ENCODE measurements at regions not wholly inside any gene's neighbourhood (a gene's known extent, or its start where the extent isn't known, plus 50 kb on each side); places are given as distances from the start of the nearest gene placed in this dataset.

DNA sequence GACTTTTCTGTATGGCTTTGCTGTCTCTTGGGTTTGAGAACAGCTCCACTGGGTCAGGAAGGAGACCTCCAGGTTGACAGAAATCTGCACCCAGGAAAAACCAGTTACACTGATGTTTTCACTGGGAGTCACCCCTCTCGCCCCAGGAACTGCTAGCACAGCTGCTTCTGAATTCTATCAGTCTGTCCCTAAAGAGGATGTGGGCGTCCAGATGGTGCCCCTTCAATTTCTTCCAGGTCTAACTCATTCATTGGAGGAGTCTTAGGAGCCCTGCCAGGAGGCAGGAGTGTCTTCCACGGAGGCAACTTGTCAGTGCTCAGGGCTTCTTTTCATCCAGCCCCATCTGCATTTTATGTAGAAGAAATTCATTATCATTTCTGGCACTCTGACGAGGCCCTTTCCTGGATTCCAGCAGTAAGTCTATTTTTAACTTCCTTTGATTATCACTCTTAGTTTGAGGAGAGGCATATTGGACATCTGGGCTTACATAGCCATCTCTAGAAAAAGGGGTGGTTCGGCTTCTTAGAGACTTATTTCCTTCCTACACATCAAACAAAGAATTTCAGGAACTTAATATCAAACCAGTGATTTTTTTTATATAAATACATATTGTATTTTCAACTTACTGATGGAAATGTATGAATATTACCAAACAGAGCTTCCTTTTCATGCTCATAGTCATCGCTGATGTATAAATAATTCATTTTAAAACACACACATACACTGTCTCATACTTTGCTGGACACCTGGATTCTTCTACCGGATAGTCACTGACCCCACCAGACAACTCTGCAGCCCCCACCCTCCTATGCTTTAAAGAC lies 148.8 kb downstream of the IRX2 start:
- no peaks in the 10 kb centered on the region for H3K4me1 ChIP-seq (ENCODE audit: insufficient read depth, low read length)
- H3K27me3 ChIP-seq (ENCODE audit: control insufficient read depth in 1 of 2, insufficient read depth in 2 of 2, low read length in 2 of 2): no peaks in the 10 kb centered on the region
- H3K27ac ChIP-seq (ENCODE audit: low read depth, low read length): no peak overlapping the region
- no peaks in the 10 kb centered on the region for H3K9me3 ChIP-seq (ENCODE audit: low read length)
- no peaks in the 10 kb centered on the region for H3K36me3 ChIP-seq (ENCODE audit: insufficient read depth, low read length)
- H3K9ac ChIP-seq (ENCODE audit: low read length): no peak overlapping the region
- H3K4me3 ChIP-seq (ENCODE audit: low read depth in 1 of 2, low read length in 2 of 2): no peak overlapping the region

GRCh38 chr5:2598503-2598902 lies 153.0 kb downstream of the IRX2 start:
- Histone ChIP-seq H3K9ac (ENCODE audit: low read length) (no peak overlapping the region), H3K4me3 (ENCODE audit: low read depth in 1 of 2, low read length in 2 of 2) (no peak overlapping the region), H3K27me3 (ENCODE audit: control insufficient read depth in 1 of 2, insufficient read depth in 2 of 2, low read length in 2 of 2) (no peaks in the 10 kb centered on the region), H3K4me1 (ENCODE audit: insufficient read depth, low read length) (no peaks in the 10 kb centered on the region), H3K27ac (ENCODE audit: low read depth, low read length) (no peak overlapping the region), H3K36me3 (ENCODE audit: insufficient read depth, low read length) (no peaks in the 10 kb centered on the region), H3K9me3 (ENCODE audit: low read length) (no peaks in the 10 kb centered on the region)

DNA sequence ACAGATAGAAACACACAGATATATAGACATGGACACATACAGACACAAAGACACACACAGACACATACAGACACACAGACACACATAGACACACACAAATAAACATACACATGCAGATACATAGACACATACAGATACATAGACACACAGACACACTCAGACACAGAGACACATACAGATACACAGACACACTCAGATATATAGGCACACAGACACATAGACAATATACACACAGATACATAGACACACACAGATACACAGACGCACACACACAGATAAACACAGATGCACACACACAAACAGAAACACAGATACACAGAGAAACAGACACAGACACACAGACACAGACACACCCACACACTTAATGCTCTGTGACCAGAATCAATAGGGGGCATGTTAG lies 156.8 kb downstream of the IRX2 start:
- Histone ChIP-seq H3K9me3 (ENCODE audit: low read length) (no peaks in the 10 kb centered on the region), H3K27ac (ENCODE audit: low read depth, low read length) (no peak overlapping the region), H3K27me3 (ENCODE audit: control insufficient read depth in 1 of 2, insufficient read depth in 2 of 2, low read length in 2 of 2) (no peaks in the 10 kb centered on the region), H3K9ac (ENCODE audit: low read length) (no peak overlapping the region), H3K4me1 (ENCODE audit: insufficient read depth, low read length) (no peaks in the 10 kb centered on the region), H3K4me3 (ENCODE audit: low read depth in 1 of 2, low read length in 2 of 2) (no peak overlapping the region), H3K36me3 (ENCODE audit: insufficient read depth, low read length) (no peaks in the 10 kb centered on the region)

- no peak overlapping the region for H3K9ac ChIP-seq (ENCODE audit: low read length)
- H3K4me1 ChIP-seq (ENCODE audit: insufficient read depth, low read length): no peaks in the 10 kb centered on the region
- H3K9me3 ChIP-seq (ENCODE audit: low read length): no peaks in the 10 kb centered on the region
- H3K27ac ChIP-seq (ENCODE audit: low read depth, low read length): no peak overlapping the region
- no peak overlapping the region for H3K4me3 ChIP-seq (ENCODE audit: low read depth in 1 of 2, low read length in 2 of 2)
- no peaks in the 10 kb centered on the region for H3K27me3 ChIP-seq (ENCODE audit: control insufficient read depth in 1 of 2, insufficient read depth in 2 of 2, low read length in 2 of 2)
- no peaks in the 10 kb centered on the region for H3K36me3 ChIP-seq (ENCODE audit: insufficient read depth, low read length)
Observed at GRCh38 chr5:2592766-2593165, 158.7 kb downstream of the IRX2 start.

DNA sequence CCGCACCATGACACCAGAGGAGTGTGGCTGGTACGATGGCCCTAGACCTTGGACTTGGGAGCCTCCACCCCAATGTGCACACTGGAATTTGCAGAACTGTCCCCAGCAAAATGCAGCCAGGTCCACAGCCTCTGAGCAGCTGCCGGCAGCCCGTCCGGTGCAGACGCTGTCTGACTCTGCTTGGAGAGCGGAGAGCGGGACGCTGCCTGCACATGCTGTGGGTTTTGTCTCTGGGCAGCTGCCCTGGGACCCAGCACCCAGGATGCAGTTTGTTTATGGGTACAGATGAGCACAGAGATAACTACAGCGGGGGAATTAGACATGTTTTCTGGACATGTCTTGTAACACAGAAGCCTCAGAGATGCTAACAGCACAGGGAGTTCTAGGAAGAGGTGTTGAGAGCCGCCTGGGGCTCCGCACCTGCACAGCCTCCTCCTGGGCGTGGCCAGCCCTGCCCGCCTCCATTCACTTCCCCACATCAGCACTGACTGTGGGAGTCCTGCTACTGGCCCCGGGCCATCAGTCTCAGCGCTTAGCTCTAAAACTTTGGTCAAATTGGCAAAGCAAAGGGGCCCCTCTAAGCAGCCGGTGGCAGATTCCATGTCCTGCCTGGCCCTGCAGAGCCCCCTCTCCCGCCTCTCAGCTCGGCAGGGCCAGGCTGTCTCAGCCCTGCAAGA lies 159.6 kb downstream of the IRX2 start:
- no peaks in the 10 kb centered on the region for H3K4me1 ChIP-seq (ENCODE audit: insufficient read depth, low read length)
- H3K9ac ChIP-seq (ENCODE audit: low read length): no peak overlapping the region
- no peaks in the 10 kb centered on the region for H3K36me3 ChIP-seq (ENCODE audit: insufficient read depth, low read length)
- no peaks in the 10 kb centered on the region for H3K9me3 ChIP-seq (ENCODE audit: low read length)
- H3K27ac ChIP-seq (ENCODE audit: low read depth, low read length): no peak overlapping the region
- no peaks in the 10 kb centered on the region for H3K27me3 ChIP-seq (ENCODE audit: control insufficient read depth in 1 of 2, insufficient read depth in 2 of 2, low read length in 2 of 2)
- H3K4me3 ChIP-seq (ENCODE audit: low read depth in 1 of 2, low read length in 2 of 2): no peak overlapping the region

GRCh38 chr5:2588850-2589501 lies 162.5 kb downstream of the IRX2 start:
- H3K36me3 ChIP-seq (ENCODE audit: insufficient read depth, low read length): no peaks in the 10 kb centered on the region
- no peaks in the 10 kb centered on the region for H3K9me3 ChIP-seq (ENCODE audit: low read length)
- no peak overlapping the region for H3K27ac ChIP-seq (ENCODE audit: low read depth, low read length)
- no peak overlapping the region for H3K9ac ChIP-seq (ENCODE audit: low read length)
- no peaks in the 10 kb centered on the region for H3K4me1 ChIP-seq (ENCODE audit: insufficient read depth, low read length)
- no peaks in the 10 kb centered on the region for H3K27me3 ChIP-seq (ENCODE audit: control insufficient read depth in 1 of 2, insufficient read depth in 2 of 2, low read length in 2 of 2)
- no peak overlapping the region for H3K4me3 ChIP-seq (ENCODE audit: low read depth in 1 of 2, low read length in 2 of 2)

GRCh38 chr5:2587189-2588031 lies 164.1 kb downstream of the IRX2 start:
- no peaks in the 10 kb centered on the region for H3K4me1 ChIP-seq (ENCODE audit: insufficient read depth, low read length)
- H3K36me3 ChIP-seq (ENCODE audit: insufficient read depth, low read length): no peaks in the 10 kb centered on the region
- no peaks in the 10 kb centered on the region for H3K9me3 ChIP-seq (ENCODE audit: low read length)
- no peak overlapping the region for H3K4me3 ChIP-seq (ENCODE audit: low read depth in 1 of 2, low read length in 2 of 2)
- H3K27ac ChIP-seq (ENCODE audit: low read depth, low read length): no peak overlapping the region
- H3K27me3 ChIP-seq (ENCODE audit: control insufficient read depth in 1 of 2, insufficient read depth in 2 of 2, low read length in 2 of 2): no peaks in the 10 kb centered on the region
- no peak overlapping the region for H3K9ac ChIP-seq (ENCODE audit: low read length)

DNA sequence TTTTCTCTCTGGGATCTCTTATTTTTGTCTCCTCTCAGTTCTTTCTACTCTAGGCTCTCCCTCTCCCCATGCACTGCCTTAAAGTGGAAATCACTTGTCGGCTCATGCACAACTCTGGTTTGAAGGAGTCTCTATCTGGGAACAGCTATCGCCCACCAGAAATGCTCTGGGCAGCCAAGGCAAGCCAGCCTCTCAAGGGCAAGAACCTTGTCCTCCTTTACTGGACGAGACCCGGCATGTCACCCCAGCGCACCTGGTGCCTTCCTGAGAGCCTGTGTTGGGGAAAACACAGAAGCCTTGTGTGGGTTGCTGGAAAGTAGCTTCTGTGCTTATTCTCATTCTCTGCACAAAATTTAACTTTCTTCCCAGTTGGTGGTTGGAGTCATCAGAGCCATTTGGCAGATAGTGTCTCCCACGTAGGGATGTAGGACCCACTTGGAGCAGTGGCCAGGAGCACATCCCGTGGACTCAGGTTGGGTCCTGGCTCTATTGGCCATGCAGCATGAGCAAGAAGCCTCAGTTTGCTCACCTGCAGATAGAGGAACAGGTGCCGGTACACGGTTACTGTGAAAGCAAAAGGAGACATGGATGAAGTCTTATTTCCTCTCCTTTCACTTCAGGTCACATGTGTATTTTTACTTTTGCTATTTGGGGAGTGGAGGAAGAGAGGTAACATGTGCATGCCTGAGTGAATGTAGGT lies 165.3 kb downstream of the IRX2 start:
- H3K9ac ChIP-seq (ENCODE audit: low read length): no peak overlapping the region
- no peaks in the 10 kb centered on the region for H3K27me3 ChIP-seq (ENCODE audit: control insufficient read depth in 1 of 2, insufficient read depth in 2 of 2, low read length in 2 of 2)
- no peaks in the 10 kb centered on the region for H3K36me3 ChIP-seq (ENCODE audit: insufficient read depth, low read length)
- no peak overlapping the region for H3K27ac ChIP-seq (ENCODE audit: low read depth, low read length)
- H3K9me3 ChIP-seq (ENCODE audit: low read length): no peaks in the 10 kb centered on the region
- no peak overlapping the region for H3K4me3 ChIP-seq (ENCODE audit: low read depth in 1 of 2, low read length in 2 of 2)
- no peaks in the 10 kb centered on the region for H3K4me1 ChIP-seq (ENCODE audit: insufficient read depth, low read length)

DNA sequence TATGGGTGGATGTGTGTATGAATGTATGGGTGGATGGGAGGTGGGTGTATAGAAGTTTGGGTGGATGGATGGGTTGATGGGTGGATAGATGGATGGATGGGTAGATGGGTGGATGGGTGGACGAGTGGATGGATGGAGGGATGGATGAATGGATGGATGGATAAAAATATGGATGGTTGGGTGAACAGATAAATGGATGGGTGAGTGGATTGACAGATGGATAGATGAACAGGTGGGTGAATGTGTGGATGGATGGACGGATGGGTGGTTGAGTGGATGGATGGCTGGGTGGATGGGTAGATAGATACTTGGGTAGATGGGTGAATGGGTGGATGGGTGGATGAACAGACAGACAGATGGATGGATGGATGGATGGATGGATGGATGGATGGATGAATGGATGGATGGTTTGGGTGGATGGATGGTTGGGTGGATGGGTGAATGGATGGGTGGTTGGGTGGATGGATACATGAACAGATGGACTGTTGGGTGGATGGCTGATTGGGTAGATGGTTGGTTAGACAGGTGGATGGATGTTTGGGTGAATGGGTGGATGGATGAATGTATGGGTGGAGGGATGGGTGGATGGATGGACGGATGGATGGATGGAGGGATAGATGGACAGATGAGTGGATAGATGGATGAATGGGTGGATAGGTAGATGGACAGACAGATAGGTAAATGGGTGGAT lies 166.8 kb downstream of the IRX2 start:
- Histone ChIP-seq H3K4me3 (ENCODE audit: low read depth in 1 of 2, low read length in 2 of 2) (no peak overlapping the region), H3K27ac (ENCODE audit: low read depth, low read length) (no peak overlapping the region), H3K4me1 (ENCODE audit: insufficient read depth, low read length) (no peaks in the 10 kb centered on the region), H3K27me3 (ENCODE audit: control insufficient read depth in 1 of 2, insufficient read depth in 2 of 2, low read length in 2 of 2) (no peaks in the 10 kb centered on the region), H3K9ac (ENCODE audit: low read length) (no peak overlapping the region), H3K36me3 (ENCODE audit: insufficient read depth, low read length) (no peaks in the 10 kb centered on the region), H3K9me3 (ENCODE audit: low read length) (no peaks in the 10 kb centered on the region)

- no peaks in the 10 kb centered on the region for H3K9me3 ChIP-seq (ENCODE audit: low read length)
- H3K36me3 ChIP-seq (ENCODE audit: insufficient read depth, low read length): no peaks in the 10 kb centered on the region
- H3K9ac ChIP-seq (ENCODE audit: low read length): no peak overlapping the region
Observed at GRCh38 chr5:2582507-2582906, 169.0 kb downstream of the IRX2 start.

More at GRCh38 chr5:2582507-2582906, 169.0 kb downstream of the IRX2 start:
- Histone ChIP-seq H3K27me3 (ENCODE audit: control insufficient read depth in 1 of 2, insufficient read depth in 2 of 2, low read length in 2 of 2) (no peaks in the 10 kb centered on the region), H3K27ac (ENCODE audit: low read depth, low read length) (no peak overlapping the region), H3K4me1 (ENCODE audit: insufficient read depth, low read length) (no peaks in the 10 kb centered on the region), H3K4me3 (ENCODE audit: low read depth in 1 of 2, low read length in 2 of 2) (no peak overlapping the region)
